GM18508 (cell line): ENCODE measurements at regions not wholly inside any gene's neighbourhood (a gene's known extent, or its start where the extent isn't known, plus 50 kb on each side); places are given as distances from the start of the nearest gene placed in this dataset.

Experiments
- ATAC-seq: cut with Tn5 transposase; IDR thresholded peaks from one replicate; pipeline ENCODE4 v1.9.1; 2021; ENCODE audit warnings: moderate number of reproducible peaks; ENCODE audit not compliant: insufficient read depth, unreplicated experiment

DNA sequence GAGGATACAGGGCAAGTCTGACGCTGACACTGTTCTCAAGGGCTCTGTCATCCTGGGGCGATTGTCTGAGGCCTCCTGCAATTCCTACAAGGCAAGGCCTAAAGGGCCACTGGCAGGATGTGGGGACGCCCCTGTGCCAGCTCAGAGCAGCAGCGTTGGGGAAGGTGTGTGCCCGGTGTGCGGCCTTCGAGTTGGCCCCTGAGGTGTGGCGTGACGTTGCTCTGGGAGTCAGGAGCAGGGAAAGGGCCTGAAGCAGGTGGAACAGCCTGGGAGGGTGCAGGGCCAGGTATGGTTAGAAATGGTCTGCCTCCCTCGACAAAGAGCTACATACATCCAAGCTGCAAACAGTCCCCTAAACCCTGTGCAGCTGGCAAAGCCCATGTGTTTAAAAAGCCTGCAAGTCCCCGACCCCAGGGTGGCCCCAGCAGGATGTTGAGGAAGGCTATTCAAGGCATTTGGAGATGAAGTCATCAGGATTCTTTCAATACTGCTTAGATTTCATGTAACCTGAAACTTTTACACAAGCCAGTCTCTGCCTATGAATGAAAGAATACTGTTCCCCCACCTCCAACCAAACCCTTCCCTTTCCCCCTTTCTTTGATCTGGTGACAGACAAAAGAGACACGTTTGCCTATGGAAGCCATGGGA is 142.5 kb upstream of the TNS3 start:
- no peak for ATAC-seq

- ATAC-seq, result no peak
Measured at GRCh38 chr7:47722126-47722525, 140.2 kb upstream of the TNS3 start.

DNA sequence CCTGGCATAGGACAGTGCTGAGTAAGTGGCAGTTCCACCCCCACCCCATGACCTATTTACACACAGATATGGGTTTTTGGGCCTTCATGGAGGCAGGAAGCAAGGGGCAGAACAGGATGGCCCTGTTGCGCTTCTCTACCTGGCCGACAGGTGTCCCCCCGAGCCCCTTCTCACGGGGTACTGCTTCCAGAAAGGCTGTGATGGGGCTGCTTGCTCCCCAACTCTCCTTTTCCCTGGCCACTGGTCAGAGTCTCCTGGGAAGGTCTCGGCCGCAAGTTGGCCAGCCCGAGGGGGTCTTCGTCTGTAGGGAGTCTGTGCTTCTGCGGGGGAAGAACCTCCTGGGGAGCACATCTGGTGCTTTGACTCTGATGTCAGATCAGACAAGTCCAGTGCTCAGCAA is 139.8 kb upstream of the TNS3 start:
- no peak for ATAC-seq

GRCh38 chr7:47720907-47721244 is 139.0 kb upstream of the TNS3 start:
- ATAC-seq, result no peak

DNA sequence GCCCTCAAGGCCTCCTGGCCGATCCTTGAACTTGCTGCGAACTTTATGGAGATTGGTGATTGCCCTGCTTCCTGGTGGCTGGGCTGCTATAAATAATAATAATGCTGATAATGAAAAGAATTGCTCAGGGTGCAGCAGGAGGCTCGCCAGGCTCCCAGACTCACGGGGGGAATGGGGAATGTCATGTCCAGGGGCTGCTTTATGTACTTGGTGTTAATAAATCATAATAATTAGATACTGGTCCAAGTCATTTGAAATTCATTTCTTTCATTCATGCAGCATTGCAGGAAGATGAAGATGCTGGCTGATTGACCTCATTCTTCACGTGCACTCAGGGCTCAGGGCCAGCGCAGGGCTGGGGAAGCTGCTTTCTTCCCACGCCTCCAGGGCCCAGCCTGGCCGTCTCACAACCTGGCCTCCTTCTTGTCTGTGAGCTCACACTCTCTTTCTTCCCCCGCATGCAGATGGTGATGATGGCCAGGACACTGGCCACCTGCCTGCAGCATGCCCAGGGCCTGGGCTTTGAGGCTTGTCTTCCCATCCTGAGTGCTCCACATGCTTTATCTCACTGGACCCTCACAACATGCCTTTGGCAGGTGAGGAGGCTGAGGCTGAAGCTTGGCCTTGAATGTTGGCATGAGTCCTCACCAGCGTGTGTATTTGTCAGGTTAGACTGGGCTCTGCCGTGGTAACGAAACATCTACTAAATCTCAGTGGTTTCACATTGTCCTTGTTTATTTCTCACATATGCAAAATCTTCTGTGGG is 138.4 kb upstream of the TNS3 start:
- no peak for ATAC-seq

DNA sequence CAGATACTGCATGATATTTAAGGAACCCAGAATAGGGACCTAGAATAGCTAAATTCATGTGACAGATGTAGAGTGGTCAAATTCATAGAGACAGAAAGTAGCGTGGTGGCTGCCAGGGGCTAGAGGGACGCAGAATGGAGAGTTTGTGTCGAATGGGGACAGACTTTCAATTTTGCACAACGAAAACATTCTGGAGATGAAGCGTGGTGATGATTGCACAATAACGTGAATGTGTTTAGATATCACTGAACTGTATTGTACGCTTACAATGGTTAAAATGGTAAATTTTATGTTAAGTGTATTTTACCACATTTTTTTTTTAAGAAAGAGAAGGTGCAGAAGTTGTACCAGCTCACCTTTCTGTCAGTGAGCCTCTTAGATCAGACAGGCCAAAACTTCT is 137.8 kb upstream of the TNS3 start:
- no peak for ATAC-seq

DNA sequence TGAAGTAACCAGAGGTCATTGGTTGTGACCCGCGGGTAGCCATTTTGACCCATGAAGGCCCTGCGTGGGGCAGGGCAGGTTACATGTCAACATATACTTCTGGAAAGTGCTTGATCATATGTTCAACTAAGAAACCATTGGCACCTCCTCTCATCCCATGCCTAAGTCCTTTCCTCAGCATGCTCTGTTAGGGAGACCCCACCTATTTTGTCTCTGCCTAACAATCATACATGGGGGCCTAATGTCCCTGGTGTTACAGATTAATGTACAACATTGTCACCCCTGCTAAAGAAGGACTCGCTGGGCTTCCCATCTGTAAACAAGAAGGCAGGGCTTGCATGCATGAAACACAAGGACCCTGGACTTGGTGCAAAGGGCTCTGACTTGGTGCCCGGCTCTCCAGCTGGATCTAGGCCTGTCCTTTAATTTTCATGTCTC is 133.7 kb upstream of the TNS3 start:
- ATAC-seq, result no peak

DNA sequence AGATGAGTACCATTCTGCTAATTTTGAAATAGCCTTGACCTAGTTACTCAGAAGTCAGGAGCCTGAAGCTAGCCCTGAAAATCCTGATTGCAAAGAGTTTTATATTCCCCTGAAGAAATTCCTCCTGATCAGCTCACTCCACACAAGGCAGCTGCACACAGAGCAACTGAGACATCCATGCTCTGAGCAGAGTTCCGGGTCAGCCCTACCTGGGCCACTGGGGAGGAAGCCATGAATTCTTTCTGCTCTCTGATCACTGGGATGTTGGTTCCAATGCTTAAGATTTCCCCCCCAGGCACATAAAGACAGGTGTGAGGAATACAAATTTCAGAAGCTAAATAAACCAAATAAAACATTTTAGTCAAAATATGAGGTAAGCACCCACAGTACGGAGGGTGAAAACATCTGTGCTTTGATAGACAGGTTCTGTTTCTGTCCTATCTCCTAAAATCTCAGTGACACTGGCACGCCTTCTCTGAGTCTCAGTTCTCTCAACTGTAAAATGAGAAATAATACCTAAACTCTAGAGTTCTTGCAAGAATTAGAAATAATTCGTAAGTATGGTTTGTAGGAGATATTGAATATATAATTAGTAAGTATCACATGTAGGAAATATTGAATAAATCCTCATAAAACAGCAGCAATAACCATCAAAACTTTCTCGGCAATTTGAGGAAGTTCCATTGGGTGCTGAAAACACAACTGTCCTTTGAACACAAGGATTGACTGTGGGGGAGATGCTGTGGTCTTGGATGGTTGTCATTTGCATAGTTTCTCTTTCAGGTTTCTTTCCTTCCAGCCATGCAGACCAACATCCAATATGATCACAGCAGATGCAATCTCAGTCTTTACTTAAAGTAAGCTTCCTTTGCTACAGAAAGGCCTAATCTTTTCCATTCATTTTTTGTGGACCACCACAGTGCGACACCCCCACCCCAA is 133.0 kb upstream of the TNS3 start:
- ATAC-seq, result peak; percentile 88

- ATAC-seq, result no peak
Measured at GRCh38 chr7:47713595-47713994, 131.7 kb upstream of the TNS3 start.

DNA sequence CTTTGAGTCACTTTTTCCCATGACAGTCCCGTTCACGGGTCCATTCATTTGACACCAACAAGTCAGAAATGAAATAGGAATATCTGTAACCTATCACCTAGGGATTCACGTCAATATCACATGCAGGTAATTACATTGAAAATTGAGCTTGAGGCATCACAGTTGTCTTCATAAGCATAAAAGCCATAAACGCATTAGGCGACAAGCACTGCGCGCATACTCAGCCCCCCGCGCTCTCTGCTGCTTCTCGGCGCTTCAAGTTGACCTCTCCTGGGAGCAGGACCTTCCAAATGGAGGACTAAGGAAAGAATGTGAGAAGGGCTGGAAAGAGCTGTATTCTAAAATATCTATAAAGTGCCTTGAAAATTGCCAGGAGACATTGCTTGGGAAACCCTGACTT is 130.5 kb upstream of the TNS3 start:
- no peak for ATAC-seq

DNA sequence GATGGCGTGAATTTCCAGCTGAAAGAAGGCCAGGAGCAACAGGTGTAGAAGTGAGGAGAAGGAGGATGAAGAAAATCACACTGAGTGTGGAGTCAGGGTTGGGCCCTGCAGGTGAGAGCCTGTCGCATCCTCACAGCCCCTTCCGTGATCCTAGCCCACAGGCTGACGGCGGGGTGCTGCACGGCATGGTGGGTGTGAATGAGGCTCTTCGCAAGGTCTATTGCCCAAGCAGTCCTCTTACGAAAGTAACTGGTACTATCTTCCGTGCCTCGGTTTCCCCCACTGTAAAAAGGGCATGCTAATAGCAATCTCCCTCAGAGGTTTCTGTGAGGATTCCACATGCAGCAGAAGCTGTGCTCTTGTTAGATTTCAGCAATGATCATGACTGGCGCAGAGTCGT is 129.9 kb upstream of the TNS3 start:
- no peak for ATAC-seq

GRCh38 chr7:47710201-47710935 is 128.5 kb upstream of the TNS3 start:
- no peak for ATAC-seq

GRCh38 chr7:47709451-47709850 is 127.5 kb upstream of the TNS3 start:
- ATAC-seq, result no peak

- ATAC-seq, result no peak
Measured at GRCh38 chr7:47709051-47709450, 127.1 kb upstream of the TNS3 start.

GRCh38 chr7:47707583-47707982 is 125.7 kb upstream of the TNS3 start:
- ATAC-seq, result no peak

- ATAC-seq, result no peak
Measured at GRCh38 chr7:47704936-47705335, 123.0 kb upstream of the TNS3 start.

- no peak for ATAC-seq
Measured at GRCh38 chr7:47702080-47702479, 120.2 kb upstream of the TNS3 start.

DNA sequence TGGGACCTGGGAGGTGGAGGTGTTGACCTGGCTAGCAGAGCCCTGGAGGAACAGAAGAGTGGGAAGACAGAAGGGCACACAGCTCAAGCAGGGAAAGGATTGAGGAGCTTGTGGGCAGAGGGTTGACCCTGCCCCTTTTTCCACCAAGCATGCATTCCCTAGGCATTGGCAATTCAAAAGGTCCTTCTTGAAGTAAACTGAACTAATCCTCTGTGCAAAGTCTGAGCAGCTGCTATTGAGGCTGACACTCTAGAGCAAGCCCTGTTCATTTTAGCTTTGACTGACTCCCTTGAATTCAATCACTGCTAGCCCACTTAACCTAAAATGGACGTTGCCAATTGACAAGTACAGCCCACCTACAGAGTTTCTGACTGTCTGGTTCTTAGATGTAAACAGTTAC is 116.5 kb upstream of the TNS3 start:
- ATAC-seq, result no peak

DNA sequence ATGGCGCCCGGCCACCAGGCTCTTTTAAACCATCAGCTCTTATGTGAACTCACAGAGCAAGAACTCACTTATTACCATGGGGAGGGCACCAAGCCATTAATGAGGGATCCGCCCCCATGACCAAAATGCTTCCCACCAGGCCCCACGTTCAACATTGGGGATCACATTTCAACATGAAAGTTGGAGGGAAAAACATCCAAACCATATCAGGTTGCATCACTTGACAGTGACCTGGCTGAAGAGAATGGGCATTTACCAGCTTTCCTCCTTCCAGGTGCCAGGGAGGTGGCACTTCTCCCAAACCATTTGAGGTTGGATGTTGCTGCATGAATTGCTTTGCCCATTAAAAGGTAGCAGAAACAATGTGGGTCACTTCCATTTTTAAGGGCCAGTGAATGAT is 115.6 kb upstream of the TNS3 start:
- no peak for ATAC-seq

DNA sequence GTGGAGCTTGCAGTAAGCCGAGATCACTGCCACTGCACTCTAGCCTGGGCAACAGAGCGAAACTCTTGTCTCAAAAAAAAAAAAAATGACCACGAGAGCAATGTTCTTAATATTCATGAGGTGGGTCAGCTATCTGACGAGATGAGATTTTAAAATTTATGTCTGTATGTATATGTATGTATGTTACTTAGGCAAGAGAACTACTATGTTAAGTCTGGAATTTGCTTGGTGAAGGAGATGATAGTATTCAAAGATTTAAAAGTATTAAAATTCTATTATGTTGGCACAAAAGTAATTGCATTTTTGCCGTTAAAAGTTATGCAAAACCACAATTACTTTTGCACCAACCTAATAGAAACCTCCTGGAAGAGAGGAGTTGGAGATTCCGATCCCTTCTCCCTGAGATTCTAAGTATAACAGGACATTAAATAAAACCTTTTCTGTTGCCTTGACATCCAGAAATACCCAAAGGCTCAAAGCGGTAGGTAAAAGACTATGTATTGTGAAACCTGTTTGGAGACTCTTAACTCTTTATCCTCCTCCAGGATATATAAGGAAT is 114.3 kb upstream of the TNS3 start:
- no peak for ATAC-seq
